CD4-positive, alpha-beta T cell treated with Interleukin-4 for 1 hour (primary cell): ENCODE measurements at regions not wholly inside any gene's neighbourhood (a gene's known extent, or its start where the extent isn't known, plus 50 kb on each side); places are given as distances from the start of the nearest gene placed in this dataset.

Source experiments
- DNase-seq, 2 donors: peaks; one replicate each; pipeline ENCODE4 v3.0.0-alpha.2; 2020 to 2022

- DNase-seq: no peak
Observed at GRCh38 chr15:94002041-94002440, 229.3 kb upstream of the MCTP2 start.

DNA sequence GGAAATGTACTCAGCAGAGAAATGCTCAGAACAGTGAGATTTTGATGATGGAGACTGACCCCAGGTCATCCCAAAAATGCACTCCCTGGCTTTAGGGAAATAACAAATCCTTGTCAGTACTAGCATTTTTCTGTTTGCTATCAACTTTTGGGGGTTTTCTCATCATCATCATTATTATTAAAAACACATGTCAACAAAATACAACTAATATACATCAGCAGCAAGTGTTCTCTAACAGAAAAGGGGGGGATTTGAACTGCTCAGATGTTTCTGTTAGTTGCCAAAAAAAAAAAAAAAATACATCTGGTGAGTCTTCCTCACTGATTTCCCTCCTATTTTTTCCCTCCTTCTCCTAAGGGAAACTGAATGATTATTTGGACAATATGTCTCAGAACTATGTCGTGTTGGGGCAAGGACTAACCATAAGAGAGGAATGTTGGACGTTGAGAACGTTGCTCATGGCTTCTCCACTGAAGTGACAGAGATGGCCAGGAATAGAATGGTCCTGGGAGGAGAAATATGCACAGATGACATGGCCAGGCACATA is 230.0 kb upstream of the MCTP2 start:
- no peak for DNase-seq

DNA sequence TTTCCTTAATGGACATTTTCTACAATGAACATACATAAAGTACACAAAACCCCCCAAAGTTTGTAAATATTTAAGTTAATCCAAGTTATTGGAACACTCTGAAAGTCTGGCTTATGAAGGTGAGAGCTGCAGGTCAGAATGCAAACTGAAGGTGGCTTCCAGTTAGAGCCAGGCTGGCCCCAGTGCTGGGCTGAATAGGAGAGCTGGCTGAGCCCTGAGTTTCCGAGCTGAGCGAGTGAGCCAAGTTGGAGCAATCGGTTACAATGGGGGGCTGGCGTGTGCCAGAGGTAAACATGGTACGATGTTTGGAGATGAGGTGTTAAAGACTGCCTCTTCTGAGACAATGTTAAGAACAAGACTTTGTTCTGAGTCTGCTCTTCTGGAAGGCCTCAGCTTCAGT is 230.8 kb upstream of the MCTP2 start:
- DNase-seq: no peak

DNA sequence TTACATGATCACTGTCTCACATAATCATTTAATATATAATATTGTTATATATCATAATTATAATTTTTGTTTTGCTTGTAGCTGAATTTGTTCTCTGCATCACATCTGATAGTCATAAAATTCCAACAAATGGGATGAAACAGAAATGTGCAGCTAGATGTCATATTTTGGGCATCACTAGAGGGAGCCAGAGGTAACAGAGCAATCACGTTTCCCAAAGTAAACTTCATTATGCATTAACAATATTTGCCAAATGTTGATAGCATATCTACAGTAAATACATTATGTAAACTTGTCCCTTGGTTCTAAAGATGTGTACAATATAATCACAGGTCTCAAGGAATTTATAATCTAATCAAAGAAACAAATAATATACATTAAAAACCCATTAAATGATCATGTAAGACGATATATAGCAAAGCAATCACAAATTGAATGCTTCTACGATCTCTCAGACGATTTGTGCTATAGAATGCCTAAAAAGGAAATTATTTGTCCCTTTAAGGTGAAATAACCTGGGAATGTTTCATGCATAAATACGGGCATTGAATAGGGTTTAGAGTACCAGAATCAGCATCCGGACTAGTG is 234.2 kb upstream of the MCTP2 start:
- DNase-seq: no peak

- DNase-seq: no peak
Observed at GRCh38 chr15:93989440-93989998, 241.8 kb upstream of the MCTP2 start.

DNA sequence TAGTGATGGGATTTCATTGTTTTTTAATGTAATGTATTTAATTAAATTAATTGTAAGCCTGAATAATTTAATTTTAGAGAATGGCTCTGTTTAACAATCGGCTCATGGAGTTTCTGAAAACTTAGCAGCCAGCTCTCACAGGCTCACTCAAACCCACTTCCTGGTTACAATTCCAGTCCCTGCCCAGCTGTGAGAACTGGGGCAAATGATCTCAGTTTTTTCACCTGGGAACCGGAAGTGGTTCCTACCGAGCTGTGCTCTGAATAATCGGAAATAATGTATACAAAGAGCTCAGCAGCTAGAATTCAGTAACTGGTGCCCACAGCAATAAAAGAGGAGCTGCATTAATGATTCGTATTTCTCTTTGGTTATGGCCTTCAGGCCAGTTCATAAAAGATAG is 244.3 kb upstream of the MCTP2 start:
- DNase-seq: peak; percentile 51 to 59

- DNase-seq: no peak
Observed at GRCh38 chr15:93986400-93986984, 244.9 kb upstream of the MCTP2 start.

DNA sequence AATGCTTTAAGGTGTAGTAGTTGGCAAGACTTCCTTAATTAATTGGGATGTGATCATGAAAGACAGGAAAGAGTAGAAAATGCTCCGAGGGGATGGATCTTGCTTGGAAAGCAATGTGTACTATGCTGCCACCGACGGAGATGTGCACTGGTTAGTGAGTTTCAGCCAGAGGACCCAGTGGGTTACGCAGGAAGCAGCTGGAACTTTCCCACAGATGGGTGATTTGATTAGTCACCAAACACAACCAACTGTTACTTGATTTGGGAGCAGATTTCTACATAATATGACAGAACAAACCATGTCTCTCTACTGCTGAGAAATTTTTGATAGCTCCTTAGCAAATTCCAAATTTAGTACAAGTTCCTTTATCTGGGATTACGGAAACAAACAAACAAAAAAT is 245.4 kb upstream of the MCTP2 start:
- no peak for DNase-seq

- no peak for DNase-seq
Observed at GRCh38 chr15:93985176-93985575, 246.2 kb upstream of the MCTP2 start.

DNA sequence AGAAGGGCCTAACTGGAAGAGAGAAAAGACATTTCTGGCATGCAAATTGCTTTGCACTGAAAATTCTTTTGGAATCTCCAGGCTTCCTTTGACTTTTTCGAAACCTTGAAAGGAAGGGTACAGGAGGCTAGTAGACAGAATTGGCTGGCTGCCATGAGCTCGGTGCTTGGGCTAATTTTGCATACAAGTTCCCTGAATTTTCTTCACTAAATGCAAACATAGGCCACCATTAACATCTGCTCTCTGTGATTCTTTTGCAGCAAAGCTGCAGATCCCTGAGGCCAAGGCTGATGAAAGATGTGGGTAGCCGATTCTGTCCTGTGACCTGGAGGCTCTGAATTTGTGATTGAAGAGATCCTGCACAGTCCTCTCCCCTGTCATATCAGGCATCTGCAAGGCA is 247.8 kb upstream of the MCTP2 start:
- DNase-seq: no peak

DNA sequence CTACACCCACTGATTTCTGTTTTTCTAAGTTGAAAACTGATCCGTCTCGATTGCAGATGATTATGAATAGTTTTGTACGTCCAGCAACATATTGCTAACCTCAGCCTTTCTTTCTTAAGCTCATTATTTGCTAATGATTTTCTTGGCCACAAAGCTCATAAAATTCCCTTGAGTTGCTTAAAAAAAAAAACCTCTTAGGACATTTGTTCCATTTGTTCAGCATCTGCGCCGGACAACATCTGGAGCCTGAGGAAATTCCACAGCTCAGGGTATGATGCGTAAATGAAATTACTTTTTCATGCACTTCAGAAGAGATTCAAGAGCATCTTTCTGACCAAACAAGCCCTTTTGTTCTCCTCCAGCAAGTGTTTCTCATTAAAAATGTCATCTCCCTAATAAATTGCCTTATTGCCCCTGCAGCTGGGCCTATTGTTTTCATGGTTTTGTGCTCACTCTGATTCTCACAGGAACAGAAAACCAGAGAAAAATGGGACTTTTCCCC is 249.1 kb upstream of the MCTP2 start:
- no peak for DNase-seq

DNA sequence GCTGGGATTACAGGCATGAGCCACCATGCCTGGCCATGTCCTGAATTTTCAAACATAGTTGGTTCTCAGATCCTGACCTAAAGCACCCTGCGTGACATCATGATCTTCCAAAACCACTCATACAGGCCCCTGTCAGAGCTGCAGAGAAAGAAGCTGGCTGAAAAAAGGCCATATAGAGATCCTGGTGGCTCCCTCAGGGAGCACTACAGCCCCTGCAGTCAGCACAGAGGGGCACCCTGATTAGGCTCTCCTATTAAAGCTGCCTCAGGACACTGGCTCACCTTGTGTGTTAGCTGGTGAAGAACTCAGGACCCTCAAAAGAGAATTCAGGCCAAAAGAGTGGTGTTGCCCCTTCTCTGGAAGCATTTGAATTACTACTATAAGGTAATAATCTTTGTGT is 249.7 kb upstream of the MCTP2 start:
- no peak for DNase-seq

- DNase-seq: no peak
Observed at GRCh38 chr15:93980261-93980911, 251.0 kb upstream of the MCTP2 start.

DNA sequence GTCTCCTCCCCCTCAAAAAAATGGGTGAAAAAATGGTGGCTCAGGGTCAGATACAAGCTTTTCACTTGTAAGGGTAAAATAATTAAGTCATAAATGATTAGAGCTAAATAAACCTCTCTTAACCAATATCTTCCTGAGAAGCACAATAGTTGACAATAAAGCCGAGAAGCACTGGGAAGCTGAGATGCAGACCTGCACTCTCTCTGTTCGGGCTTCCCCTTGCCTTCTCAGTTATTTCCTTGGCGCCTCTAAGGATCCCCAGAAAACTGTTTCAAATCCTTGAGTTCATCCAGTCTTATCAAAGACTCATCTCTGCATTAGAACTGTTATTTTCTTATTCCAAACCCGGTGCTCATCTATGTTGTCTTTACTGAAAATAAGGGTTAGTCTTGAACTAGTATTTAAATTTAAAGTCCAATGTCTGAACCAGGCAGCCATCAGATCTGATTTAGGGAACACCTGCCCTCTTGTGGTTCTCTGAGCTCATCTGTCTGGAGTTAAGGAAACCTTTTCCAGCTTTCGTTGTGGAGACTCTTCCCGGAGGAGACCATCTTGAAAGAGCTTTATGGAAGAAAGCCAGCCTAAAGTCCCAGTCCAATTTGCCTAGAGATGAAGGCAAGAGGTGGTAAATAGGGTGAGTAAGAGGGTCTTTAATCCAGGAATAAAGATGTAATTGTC is 256.4 kb upstream of the MCTP2 start:
- DNase-seq: no peak

DNA sequence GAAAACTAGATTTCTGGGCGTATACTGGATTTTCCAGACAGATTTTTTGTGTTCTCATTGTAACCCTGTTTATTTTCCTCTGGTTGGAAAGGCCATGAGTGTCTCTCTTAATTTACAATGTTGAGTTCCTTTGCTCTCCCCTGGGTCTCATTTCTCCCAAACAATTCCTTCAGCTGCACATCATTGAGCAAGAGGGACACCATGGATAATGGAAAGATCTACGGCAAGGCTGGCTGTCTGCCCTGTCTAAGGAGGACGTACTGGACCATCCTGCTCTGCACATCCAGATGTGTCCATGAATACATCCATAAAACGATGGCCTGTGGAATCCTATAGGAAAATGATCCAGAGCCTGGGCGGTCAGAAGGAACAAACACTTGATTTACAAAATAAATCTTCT is 258.1 kb upstream of the MCTP2 start:
- DNase-seq: no peak

- no peak for DNase-seq
Observed at GRCh38 chr15:93968773-93969172, 262.6 kb upstream of the MCTP2 start.

DNA sequence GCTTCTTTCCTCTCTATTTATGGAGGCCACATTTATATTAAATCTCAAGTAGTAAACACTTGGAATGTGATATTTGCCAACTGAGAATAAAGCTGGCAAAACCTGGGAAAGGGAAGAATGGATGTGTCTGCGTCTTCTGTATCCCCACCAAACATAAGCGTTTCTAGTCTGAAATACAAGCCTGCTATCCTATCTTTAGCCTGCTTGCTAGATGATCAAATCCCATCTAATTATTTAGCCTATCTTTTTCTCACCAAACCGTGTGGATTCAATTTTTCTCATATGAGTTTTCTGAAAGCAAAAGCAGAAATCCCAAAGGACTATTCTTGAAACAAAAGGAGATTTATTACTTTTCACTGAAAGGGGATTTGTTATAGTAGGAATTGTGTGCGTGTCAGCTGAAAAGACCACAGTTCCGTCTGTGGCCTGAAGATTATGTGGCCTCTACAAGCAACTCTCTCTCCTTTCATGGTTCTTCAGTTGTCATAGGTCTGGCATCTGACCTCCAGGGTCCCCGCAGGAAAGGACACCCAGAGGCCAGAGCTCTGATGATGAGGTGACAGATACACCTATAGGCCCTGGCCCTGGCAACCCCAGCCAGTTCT is 266.0 kb upstream of the MCTP2 start:
- DNase-seq: no peak

DNA sequence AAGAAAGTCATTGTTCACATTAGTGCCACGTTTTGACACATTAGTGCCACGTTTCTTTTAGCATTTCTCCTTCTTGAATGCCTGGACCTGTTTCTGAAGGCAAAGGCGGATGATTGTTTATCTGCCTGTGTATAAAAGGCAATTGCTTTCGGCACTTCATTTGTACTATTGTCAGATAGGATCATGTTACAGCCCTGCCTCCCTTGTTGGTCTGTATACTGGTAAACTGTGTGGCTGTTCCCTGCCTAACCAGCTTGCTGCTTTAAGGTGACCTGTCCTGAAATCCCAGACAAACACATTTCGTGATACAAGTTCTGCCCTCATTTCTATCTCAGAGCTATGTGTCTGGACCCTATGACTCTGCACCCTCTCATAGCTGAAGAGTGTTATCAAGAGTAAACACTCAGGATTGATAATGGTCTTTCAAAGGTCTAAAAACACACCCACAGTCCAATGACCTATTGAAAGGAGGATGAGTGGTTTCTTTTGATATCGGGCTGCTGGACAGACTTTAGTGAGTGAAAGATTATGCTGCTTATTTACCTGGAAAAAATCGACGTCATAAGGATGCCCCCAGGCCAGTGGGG is 276.3 kb upstream of the MCTP2 start:
- DNase-seq: no peak

DNA sequence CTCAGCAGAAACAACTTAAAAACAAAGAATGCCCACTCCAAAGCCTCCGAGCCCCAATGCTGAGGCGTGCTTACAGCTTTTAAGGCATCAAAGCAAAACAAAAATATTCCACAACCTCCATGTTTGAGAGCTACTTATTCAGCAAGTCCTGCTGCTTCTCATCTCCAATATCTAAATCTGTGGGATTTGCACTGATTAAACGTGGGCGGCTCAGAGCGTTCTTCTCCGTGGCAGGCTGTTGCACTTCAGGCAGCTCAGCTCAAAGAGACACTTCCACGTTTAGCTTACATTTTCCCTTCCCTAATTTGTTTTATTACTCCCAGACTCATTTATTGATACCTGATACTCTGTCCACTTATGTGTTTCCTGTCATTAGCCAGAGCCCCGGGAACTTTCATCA is 282.6 kb upstream of the MCTP2 start:
- DNase-seq: no peak

GRCh38 chr15:93943586-93943985 is 287.8 kb upstream of the MCTP2 start:
- DNase-seq: no peak

- no peak for DNase-seq
Observed at GRCh38 chr15:93942269-93942694, 289.1 kb upstream of the MCTP2 start.

GRCh38 chr15:93941697-93942096 is 289.7 kb upstream of the MCTP2 start:
- DNase-seq: no peak

DNA sequence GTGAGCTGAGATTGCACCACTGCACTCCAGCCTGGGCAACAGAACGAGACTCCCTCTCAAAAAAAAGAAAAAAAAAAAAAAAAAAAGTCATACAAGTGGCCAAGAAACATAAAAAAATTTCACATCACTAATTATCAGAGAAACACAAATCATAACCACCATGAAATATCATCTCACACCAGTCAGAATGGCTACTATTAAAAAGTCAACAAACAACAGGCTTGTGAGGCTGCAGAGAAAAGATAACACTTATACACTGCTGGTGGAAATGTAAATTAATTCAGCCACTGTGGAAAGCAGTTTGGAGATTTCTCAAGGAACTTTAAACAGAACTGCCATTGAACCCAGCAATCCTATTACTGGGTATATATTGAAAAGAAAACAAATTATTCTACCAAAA is 291.1 kb upstream of the MCTP2 start:
- no peak for DNase-seq
